GM12878 (cell line): ENCODE measurements at regions not wholly inside any gene's neighbourhood (a gene's known extent, or its start where the extent isn't known, plus 50 kb on each side); places are given as distances from the start of the nearest gene placed in this dataset.

ENCODE experiments used
- ATAC-seq: fragments of 200-7000 bp; cut with Tn5 transposase; 3 replicates; pipeline ENCODE4 v1.9.1; 2020; ENCODE audit warnings: mild to moderate bottlenecking, moderate library complexity
- BruUV-seq: library from RNA; stranded (reverse); fragments of 400-500 nt; replicated peaks from 2 replicates; lab custom pipeline; 2021; lab: Mats Ljungman, UMichigan
- CTCF ChIA-PET: fragments of 300-600 bp; sonication (Branson Sonifier 250); formaldehyde crosslinking; extraction: SDS; loops from one replicate; lab custom pipeline; 2021; ENCODE audit warnings: inconsistent platforms; lab: Yijun Ruan, JAX
- POLR2A ChIA-PET: fragments of 350-600 bp; formaldehyde crosslinking; extraction: SDS; loops from one replicate; lab custom pipeline; 2021; ENCODE audit warnings: inconsistent platforms; lab: Charles Lee
- RAD21 ChIA-PET: fragments of 300-600 bp; sonication (Branson Sonifier 250); formaldehyde crosslinking; loops from one replicate; lab custom pipeline; 2023; ENCODE audit warnings: antibody characterized with exemption; ENCODE audit not compliant: unreplicated experiment; lab: Charles Lee
- SMC1A ChIA-PET: fragments of 300-600 bp; sonication (Branson Sonifier 250); formaldehyde crosslinking; loops from one replicate; lab custom pipeline; 2023; ENCODE audit not compliant: unreplicated experiment, uncharacterized antibody; lab: Charles Lee
- DNase-seq: peaks from one replicate; pipeline ENCODE4 v3.0.0-alpha.2; 2011; ENCODE audit warnings: low read depth, low spot score
- FAIRE-seq: peaks from 3 replicates; lab custom pipeline; 2011; peaks lifted over from hg19 to GRCh38; lab: Jason Lieb, UNC
- H2AFZ ChIP-seq: 2 replicates; pipeline ENCODE4 v1.6.0; 2011; ENCODE audit warnings: low read depth, low read length, control low read depth; ENCODE audit not compliant: control insufficient read depth
- H3K27ac ChIP-seq: 2 replicates; pipeline ENCODE4 v1.5.1; 2011; ENCODE audit warnings: control low read depth; ENCODE audit not compliant: control insufficient read depth, insufficient read depth
- H3K27me3 ChIP-seq, 2 experiments: replicated peaks in 1 of 2; 2 replicates each; pipeline versions ENCODE4 v1.6.0 to v1.6.1; 2011; ENCODE audit warnings: low read length in 1 of 2; ENCODE audit not compliant: control insufficient read depth in 2 of 2, insufficient read depth in 2 of 2
- H3K36me3 ChIP-seq, 2 experiments: 2 replicates each; pipeline ENCODE4 v1.5.1; 2011; ENCODE audit warnings: low read length in 1 of 2; ENCODE audit not compliant: control insufficient read depth in 2 of 2, insufficient read depth in 2 of 2
- H3K4me1 ChIP-seq: 2 replicates; pipeline ENCODE4 v1.6.1; 2011; ENCODE audit warnings: mild to moderate bottlenecking, low read length, moderate library complexity, mixed read lengths; ENCODE audit not compliant: control insufficient read depth, insufficient read depth
- H3K4me2 ChIP-seq: 2 replicates; pipeline ENCODE4 v1.6.0; 2011; ENCODE audit warnings: control low read depth; ENCODE audit not compliant: control insufficient read depth, insufficient read depth
- H3K4me3 ChIP-seq: fragments of 200-600 bp; sonication (generic); 2 replicates; pipeline ENCODE4 v1.5.1; 2016
- H3K79me2 ChIP-seq: 2 replicates; pipeline ENCODE4 v1.6.0; 2011; ENCODE audit warnings: low read length; ENCODE audit not compliant: control insufficient read depth, insufficient read depth
- H3K9ac ChIP-seq: 2 replicates; pipeline ENCODE4 v1.8.0; 2011; ENCODE audit warnings: low read length, control low read depth, mixed read lengths; ENCODE audit not compliant: control insufficient read depth, insufficient read depth
- H3K9me3 ChIP-seq: replicated peaks from 3 replicates; pipeline ENCODE4 v1.5.1; 2011; ENCODE audit warnings: mild to moderate bottlenecking, low read length; ENCODE audit not compliant: control insufficient read depth, insufficient read depth
- H4K20me1 ChIP-seq: 2 replicates; pipeline ENCODE4 v1.6.0; 2011; ENCODE audit not compliant: control insufficient read depth, insufficient read depth
- BHLHE40 ChIP-seq, 2 experiments: fragments of 450-650 bp in 1 of 2; IDR thresholded peaks; 2 replicates each; pipeline ENCODE4 v1.6.1; 2011 to 2017; ENCODE audit warnings: low read depth in 2 of 2, borderline replicate concordance in 1 of 2, improper control_type of control experiment in 1 of 2, low read length in 1 of 2, mild to moderate bottlenecking in 1 of 2
- FOXM1 ChIP-seq: IDR thresholded peaks from 2 replicates; pipeline ENCODE4 v1.6.1; 2012; ENCODE audit warnings: low read depth, mild to moderate bottlenecking, inconsistent platforms, low read length, moderate library complexity
- MEF2A ChIP-seq: IDR thresholded peaks from 2 replicates; pipeline ENCODE4 v1.6.1; 2011; ENCODE audit warnings: low read depth, mild to moderate bottlenecking, low read length, moderate library complexity; ENCODE audit not compliant: insufficient read depth
- RFX5 ChIP-seq: IDR thresholded peaks from 2 replicates; pipeline ENCODE4 v1.6.1; 2011; ENCODE audit warnings: low read depth, low read length, improper control_type of control experiment
- WGBS: methylation state at CpG from one replicate; pipeline ENCODE4 v1.1.6; 2016; ENCODE audit warnings: low lambda C conversion rate; ENCODE audit not compliant: insufficient replicate concordance, insufficient coverage; ENCODE audit errors: missing lambda C conversion rate; 5-methylcytosine and 5-hydroxymethylcytosine counted together
- in situ Hi-C: fragments of 300-500 bp; cut with MboI; formaldehyde crosslinking; loops from 9 replicates; pipeline ENCODE4 v1.14.3; 2018; ENCODE audit warnings: mixed read lengths
- intact Hi-C: fragments of 100-400 bp; cut with micrococcal nuclease; formaldehyde crosslinking; loops from one replicate; pipeline ENCODE4 v1.14.2; 2022; ENCODE audit not compliant: unreplicated experiment
- TF ChIP-seq, protein P1 (sequence below): fragments of 150-350 bp; IDR thresholded peaks from 2 replicates; pipeline ENCODE4 v1.6.1; 2014; ENCODE audit warnings: mild to moderate bottlenecking, low read depth, low read length

DNA sequence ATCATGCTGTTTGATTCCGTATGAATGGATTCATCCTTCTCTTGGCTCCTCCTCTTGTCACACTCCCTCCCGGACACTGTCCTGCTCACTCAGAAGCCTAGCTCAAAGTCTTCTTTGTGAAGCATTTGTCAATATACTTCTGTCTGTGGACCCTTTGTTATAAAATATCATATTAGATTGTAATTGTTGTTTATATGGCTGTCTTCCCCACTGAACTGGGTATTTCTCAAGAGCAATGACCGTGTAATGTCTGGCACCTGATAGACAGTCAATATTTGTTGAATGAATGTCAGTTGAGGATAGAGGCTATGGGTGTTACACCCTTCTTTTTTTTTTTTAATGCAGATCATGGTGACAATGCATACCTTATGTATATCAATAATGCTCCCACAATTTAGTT lies 335.3 kb downstream of the SOX4 start:
- in situ Hi-C loops (loop anchor here (25.0 kb wide), 1 partner anchor 1367 kb away; no protein-coding TSS in a partner anchor), intact Hi-C loops (loop anchor here (5.0 kb wide), 1 partner anchor 322 kb away; no protein-coding TSS in a partner anchor)
- no peaks in the 10 kb centered on the region for H3K36me3 ChIP-seq
- H3K27me3 ChIP-seq = no peaks in the 10 kb centered on the region
- no peak overlapping the region for H3K4me3 ChIP-seq
- RAD21 ChIA-PET = no interaction called here
- TF ChIP-seq, protein P1, sequence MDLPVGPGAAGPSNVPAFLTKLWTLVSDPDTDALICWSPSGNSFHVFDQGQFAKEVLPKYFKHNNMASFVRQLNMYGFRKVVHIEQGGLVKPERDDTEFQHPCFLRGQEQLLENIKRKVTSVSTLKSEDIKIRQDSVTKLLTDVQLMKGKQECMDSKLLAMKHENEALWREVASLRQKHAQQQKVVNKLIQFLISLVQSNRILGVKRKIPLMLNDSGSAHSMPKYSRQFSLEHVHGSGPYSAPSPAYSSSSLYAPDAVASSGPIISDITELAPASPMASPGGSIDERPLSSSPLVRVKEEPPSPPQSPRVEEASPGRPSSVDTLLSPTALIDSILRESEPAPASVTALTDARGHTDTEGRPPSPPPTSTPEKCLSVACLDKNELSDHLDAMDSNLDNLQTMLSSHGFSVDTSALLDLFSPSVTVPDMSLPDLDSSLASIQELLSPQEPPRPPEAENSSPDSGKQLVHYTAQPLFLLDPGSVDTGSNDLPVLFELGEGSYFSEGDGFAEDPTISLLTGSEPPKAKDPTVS = no peak
- TF ChIP-seq RFX5 (no peak), FOXM1 (no peak), MEF2A (no peak), BHLHE40 (IDR thresholded peaks at IDR 0.05; ENCODE audit: borderline replicate concordance in 1 of 2, low read depth in 2 of 2, low read length in 1 of 2) (no peak)
- DNase-seq = no peak
- H3K9me3 ChIP-seq = no peaks in the 10 kb centered on the region
- CTCF ChIA-PET = interaction anchor here (1.4 kb wide), 1 partner anchor 9 kb away, joined by 4 read pairs; no protein-coding TSS in a partner anchor
- 67% methylated on average over 3 of the region's 3 CpGs for WGBS
- no peaks in the 10 kb centered on the region for H4K20me1 ChIP-seq
- no TSS peak for BruUV-seq
- H2AFZ ChIP-seq = no peak overlapping the region
- SMC1A ChIA-PET = no interaction called here
- no peak overlapping the region for H3K27ac ChIP-seq
- FAIRE-seq = no peak
- peaks cover 9% of the 10 kb centered on the region for H3K4me1 ChIP-seq
- no peak overlapping the region for H3K9ac ChIP-seq
- H3K79me2 ChIP-seq = no peaks in the 10 kb centered on the region
- no peak overlapping the region for H3K4me2 ChIP-seq
- POLR2A ChIA-PET = no interaction called here
- no peak for ATAC-seq
